Activated CD4-positive, alpha-beta T cell treated with anti-CD3 and anti-CD28 coated beads for 48 hours (primary cell): ENCODE measurements at regions not wholly inside any gene's neighbourhood (a gene's known extent, or its start where the extent isn't known, plus 50 kb on each side); places are given as distances from the start of the nearest gene placed in this dataset.
"Not testable (repeated sequence)": the region's sequence is repeated elsewhere in the genome, so short reads cannot be mapped to it uniquely, and the experiment has no call there.

ENCODE experiments used
- DNase-seq: peaks from one replicate; pipeline ENCODE4 v3.0.0-alpha.2; 2020

DNA sequence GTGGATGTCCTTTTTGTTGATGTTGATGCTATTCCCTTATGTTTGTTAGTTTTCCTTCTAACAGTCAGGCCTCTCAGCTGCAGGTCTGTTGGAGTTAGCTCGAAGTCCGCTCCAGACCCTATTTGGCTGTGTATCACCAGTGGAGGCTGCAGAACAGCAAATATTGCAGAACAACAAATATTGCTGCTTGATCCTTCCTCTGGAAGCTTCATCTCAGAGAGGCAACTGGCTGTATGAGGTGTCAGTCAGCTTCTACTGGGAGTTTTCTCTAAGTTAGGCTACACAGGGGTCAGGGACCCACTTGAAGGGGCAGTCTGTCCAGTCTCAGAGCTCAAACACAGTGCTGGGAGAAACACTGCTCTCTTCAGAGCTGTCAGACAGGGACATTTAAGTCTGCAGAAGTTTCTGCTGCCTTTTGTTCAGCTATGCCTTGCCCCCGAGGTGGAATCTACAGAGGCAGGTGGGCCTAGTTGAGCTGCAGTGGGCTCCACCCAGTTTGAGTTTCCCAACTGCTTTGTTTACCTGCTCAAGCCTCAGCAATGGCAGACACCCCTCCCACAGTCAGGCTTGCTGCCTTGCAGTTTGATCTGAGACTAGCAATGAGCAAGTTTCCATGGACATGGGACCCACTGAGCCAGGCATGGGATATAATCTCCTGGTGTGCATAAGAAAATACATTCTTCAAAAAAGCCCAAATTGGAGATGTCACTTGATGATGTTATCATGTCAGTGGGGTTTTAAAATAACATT is 99.5 kb downstream of the KDM5D start:
- DNase-seq, result no peak

DNA sequence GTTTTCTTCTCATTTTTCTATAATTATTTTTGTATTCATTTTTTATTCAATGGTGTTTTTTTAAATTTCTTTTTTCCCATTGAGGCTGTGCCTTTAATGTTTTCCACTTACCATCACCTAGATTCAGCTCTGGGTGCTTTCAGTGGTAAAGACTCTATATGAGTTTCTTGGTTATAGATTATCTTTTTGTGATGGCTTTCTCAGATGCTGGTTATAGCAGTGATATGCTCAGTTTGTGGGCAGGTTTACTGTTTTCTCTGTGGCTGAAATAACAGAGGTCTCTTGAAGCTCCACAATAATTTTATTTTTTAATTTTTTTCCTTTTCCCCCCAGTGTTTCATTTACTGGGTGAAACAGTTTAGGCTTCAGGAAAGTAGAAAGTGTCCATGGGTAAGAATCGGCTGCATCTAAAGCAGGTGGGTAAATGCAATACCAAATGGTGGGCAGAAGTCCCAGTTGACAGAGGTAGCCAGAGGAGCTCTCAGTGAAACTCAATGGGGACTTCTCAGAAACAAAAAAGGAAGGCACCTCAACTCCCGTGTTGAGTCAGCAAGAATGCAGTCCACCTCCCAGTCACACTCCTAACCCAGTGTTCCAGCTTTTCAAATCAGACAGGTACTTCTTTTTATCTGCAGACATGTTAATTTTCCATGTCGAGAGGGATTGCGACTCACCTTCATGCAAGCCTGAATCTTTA is 106.7 kb downstream of the KDM5D start:
- DNase-seq, result no peak

DNA sequence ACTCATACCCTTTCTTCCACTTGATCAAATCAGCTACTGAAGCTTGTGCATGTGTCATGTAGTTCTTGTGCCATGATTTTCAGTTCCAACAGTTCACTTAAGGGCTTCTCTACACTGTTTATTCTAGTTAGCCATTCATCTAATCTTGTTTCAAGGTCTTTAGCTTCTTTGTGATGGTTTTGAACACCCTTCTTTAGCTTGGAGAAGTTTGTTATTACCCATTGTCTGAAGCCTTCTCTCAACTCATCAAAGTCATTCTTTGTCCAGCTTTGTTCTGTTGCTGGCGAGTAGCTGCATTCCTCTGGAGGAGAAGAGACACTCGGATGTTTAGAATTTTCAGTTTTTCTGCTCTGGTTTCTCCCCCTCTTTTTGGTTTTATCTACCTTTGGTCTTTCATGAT is 115.6 kb downstream of the KDM5D start:
- no peak for DNase-seq

DNA sequence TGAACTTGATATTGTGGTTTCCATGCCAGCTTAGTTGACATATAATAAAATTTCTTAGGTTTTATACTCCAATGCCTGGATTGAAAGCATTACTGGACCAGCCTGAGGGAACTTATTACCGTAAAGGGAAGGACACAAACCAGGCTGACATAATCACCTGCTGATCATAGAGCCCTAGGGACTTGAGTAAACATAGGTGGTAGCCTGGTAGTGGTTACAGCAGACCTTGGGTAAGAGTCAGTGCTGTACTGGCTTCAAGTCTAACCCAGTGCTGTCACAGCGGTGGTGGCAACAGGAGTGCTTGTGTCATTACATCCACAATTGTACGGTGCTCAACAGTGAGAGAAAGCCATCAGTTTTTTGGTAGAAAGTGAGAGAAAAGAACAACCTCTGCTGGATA is 122.1 kb downstream of the KDM5D start:
- DNase-seq, result no peak

DNA sequence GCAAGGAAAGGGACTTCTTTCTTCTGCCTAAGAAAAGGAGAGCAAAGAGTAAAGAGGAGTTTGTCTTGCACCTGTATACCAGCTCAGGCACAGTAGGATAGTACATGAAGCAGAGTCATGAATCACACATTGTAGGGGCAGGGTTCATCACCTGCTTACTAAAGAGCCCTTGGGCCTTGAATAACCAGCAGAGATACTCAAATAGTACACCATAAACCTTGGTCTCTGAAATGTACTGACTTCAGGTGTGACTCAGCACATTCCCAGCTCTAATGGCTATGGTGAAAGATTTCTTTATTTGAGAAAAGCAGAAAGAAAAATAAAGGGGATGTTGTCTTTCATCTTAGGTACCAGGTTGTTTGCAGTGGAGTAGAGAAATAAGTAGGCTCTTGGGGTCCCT is 122.8 kb downstream of the KDM5D start:
- no peak for DNase-seq

DNA sequence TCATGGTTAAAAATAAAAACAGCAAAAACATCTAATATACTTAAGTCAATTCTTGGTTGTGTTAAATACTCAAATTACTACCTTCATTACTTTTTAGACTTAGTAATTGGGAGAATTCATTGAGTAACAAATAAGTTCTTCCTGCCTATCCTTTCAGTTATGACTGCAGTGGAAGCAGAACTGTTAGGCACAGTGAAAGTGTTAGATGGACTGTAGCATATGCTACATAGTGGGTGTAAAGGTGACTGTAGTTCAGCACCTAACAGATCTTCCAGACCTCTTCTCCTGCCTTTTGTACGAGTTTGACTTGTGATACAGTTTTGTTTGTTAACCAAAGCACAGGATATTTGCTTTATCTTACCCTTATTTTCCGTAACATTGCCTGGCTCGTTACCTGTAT is 143.4 kb downstream of the KDM5D start:
- no peak for DNase-seq

DNA sequence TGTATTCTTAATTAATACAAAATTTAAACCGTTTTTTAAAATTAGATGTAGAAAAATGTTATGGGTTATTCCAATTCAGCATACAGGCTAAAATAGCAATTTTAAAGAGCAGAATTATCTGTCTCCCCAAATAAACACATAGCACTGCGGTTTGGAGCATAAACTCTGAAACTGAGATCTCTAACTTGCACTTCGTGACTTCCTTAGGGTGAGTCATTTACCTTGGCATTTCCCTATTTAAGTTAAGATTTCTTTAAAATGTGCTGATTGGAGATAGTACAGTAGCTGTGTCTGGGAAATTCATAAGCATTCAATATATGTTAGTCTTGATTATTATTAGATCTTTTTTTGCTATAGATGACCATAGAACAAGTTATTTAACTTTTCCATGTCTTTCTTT is 143.8 kb downstream of the KDM5D start:
- no peak for DNase-seq

DNA sequence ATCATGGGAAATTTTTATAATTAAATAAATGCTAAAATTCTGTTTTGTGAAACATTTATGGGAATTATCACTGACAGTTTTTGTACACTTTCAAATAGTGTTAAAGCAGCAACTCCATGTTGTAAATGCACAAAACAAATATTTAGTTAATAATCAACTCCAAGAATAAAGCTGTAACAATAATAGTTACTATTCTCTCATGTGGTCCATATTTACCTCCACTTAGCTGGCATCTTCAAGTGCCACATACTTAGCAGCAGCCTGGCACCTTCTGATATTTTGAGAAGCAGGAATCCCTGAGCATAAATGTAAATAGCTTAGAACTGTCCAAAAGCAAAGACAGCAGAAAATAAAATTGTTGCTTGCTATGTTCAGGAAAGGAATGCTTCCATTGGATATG is 154.3 kb downstream of the KDM5D start:
- DNase-seq, result no peak

DNA sequence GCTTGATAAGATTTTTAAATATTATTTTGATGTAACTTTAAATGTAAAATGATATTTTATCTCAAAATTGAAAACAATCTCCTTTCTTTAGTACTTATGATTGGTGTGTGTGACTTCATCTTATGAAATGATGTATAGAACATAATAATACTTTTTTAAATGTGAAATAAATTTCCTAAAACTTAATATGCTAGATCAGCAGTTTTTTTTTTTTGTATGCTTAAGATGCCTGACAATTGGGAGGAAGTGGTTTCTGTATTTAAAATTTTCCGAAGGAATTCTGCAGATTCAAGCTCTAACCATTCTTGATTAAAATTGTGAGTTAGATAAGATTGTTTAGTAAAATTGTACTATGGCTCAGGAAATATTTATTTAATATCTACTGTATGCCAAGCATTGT is 154.9 kb downstream of the KDM5D start:
- DNase-seq, result no peak

DNA sequence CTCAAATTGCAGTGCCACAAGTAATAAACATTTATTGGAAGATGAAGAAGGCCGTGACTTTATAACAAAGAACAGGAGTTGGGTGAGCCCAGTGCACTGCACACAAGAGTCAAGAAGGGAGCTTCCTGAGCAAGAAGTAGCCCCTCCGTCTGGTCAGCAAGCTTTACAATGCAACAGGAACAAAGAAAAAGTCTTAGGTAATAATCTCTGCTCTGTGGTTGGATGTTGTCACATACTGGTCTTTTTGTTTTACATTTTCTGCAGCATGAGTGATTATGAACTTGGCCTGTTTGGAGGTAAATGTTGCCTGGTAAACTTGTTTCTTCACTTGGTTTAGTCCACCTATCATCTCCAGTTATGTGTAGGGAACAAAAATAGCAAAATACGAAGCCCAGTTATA is 157.2 kb downstream of the KDM5D start:
- no peak for DNase-seq

DNA sequence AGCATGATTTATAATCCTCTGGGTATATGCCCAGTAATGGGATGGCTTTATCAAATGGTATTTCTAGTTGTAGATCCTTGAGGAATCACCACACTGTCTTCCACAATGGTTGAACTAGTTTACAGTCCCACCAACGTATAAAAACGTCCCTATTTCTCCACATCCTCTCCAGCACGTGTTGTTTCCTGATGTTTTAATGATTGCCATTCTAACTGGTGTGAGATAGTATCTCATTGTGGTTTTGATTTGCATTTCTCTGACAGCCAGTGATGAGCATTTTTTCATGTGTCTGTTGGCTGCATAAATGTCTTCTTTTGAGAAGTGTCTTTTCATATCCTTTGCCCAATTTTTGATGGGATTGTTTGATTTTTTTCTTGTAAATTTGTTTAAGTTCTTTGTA is 163.5 kb downstream of the KDM5D start:
- DNase-seq, result not testable (repeated sequence)

DNA sequence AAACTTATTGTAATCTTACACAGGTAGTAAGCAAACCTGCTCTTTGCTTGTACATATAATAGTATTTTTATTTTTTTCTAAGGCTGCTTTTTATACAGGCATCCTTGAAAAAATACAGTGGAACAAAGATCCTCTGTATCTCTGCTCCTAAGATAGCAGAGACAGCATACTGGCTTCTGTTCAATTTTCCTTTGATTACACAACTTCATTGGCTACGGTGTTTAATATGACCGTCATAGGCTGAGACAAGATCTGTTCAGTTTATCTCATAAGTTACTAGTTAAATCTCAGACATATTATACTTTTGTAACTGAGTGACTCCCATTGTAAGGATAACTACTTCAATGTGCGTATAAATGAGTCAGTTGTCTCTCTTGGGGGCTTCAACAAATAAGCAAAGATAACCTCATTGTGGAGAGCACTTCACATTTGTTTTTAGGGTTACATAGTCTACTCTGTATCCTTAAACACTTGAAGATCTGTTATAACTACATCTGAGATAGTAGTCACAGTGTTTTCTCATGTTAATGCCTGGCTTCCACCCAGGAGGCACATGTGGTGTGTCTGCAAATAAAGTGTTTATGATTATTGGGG is 166.1 kb downstream of the KDM5D start:
- DNase-seq, result no peak

DNA sequence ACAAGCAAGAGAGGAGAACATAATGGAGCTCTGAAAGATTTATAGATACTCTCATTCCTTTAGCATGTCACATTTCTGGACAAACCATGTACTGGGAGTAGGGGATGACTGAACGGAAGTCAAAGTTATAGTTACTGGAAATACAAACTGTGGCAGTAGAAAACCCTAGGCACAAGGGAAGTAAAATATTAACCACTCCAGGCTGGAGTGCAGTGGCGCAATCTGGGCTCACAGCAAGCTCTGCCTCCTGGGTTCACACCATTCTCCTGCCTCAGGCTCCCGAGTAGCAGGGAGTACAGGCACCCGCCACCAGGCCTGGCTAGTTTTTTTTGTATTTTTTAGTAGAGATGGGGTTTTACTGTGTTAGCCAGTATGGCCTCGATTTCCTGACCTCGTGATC is 167.3 kb downstream of the KDM5D start:
- DNase-seq, result no peak

DNA sequence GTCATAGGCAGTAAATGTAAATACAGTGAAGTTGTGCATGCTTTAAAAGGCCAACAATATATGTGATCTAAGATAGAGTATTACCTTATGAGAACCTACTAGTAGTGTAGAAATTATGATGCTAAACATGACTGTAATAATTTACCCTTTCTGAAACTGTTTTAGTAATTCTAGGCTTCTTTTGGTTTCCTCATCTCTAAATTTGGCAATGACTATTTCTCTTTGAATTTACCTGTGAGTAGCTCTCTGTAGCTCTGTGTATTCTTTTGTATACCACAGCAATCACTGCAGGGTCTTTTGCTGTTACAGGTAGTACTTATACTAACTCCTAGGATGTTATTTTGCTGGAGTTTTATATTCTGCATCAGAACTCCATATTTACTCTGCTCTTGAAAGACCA is 169.6 kb downstream of the KDM5D start:
- DNase-seq, result no peak

DNA sequence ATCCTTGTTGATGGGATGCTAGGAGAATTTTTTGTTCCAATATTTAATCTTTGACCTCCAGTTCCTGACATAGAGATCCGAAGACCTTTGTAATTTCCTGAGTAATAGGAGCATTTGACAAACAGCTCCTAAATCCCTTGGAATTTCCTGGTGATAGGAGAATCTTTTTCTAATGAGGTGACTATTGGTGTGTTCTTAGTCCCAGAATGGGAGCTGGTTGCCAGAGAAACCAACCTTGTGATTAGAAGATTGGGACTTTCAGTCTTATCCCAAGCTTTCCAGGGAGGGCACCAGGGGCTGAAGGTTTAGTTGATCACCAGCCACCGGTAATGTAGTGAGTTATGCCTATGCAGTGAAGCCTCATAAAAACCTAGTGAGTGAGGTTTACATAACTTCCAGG is 170.9 kb downstream of the KDM5D start:
- DNase-seq, result no peak

DNA sequence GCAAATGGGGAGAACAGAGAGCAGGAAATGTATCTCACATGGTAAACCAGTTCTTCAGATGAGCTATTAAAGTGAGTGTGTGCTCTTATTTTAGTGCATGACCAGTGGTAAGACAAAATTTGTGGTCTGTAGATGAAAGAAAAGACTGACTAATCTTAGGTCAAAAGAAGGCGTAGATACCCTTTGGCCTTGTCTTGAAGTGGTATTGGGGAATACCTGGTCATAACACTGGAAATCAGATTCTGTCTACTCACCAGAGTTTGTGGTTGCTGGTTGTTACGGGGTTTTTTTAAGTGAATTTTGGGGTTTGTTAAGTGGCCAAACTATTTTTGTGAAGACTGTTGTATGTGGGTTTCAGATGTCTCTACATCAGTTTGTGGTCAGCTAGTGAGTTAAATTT is 173.5 kb downstream of the KDM5D start:
- DNase-seq, result no peak

DNA sequence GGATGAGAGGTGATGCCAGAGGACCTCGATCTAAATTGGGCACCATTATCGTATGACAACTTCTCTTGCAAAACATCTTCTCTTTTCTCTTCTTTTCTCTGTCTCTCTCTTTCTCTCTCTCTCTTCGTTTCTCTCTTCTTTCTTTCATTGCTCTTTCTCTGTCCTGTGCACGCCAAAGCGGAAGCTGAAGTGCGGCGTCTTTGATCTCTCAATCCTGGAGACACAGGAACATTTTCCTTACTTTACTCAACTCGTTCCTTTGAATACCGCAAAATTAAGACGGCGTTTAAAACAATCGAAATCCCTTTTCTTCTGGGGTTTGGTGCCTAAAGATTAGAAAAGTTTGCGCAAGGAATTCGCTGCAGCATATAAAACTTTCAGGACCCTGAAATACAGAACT is 176.6 kb downstream of the KDM5D start:
- DNase-seq, result peak; percentile 2

DNA sequence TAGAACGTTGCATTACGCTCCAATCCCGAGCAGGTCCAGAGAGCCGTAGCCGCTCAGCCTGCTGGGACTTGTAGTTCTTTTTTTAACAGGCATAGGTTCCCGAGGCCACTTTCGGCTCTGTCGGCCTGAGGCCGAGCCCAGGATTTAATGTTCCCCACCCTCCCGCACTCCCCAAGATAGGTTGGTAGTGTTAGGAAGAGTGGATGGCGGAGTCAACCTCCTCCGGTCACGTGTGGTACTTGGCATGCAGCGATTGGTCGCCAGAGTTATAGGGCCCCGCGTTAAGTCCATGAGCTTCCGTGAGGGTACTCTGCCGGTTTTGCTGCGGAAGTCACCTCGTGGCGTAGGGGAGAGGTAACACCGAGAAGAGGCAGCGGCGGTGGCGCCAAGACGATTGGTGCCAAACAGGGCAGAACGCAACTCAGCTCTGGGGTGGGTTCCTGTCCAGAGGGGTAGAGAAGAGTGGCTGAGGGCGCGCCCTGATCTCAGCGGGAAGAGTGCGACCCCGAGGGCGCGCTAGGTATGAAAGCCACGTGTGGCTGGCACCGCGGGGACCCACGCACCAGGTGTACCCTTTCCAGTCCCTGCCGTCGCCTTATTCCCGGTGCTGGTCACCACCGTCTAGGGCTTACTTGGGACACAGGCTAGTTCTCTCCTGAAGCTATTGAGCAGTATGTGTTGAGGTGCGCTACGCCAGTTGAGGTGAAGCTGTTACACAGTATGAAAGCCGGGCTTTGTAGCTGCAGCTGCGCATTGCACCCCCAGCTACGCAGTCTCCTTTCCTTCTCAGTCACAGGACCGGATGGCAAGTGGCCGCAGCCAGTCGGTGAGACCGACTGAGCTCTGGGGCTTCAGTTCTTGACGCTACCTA is 177.2 kb downstream of the KDM5D start:
- DNase-seq, result peak; percentile 85

DNA sequence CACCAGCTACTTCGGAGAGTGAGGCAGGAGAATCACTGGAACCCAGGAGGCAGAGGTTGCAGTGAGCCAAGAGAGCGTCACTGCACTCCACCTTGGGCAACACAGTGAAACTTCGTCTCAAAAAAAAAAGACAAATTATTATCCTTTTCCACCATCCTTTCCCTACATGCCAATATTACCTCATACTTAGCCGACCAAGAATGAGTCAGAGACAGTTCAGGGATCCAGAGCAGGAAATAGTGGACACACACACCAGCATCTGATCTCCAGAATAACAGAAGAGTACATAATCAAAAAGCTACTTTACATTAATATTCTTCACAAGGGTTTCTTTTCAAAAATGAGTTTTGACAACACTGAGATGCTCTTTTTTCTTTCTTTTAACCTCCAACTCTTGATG is 185.4 kb downstream of the KDM5D start:
- no peak for DNase-seq

DNA sequence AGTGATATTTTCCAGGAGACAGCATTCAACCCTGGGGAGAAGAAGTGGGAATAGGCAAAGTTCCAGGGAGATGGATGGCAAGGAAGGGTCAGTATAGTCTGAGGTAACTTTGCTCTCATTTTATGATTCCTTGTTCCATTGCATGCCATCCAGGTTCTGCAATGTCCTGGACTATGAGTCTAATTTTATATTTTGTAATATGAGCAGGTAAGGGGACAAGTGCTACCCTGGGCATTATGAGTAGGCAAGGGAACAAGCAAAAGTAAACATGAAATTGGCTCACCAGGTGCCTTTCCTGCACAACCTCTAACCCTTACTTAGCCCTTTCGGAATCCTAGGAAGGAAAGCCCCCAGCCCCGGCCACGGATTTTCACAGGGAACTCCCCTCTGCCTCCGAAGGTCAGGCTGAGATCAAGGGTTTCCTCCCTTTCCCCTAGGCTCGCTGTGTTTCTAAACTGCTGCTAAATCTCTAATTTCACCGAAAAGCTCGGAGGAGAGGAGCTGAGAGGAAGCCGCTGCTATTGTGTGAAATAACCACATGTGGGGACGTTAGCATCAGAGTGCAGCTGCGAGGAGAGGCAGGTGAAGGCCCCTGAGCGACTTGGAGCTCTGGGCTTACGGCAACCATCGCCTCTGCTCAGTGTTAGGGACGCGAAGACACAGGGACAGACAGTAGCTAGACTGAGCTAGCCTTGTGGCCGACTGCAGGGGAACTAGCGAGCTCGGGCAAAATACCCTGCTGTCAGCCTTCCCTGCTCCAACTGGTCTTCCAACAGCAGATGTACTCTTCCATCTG is 194.7 kb downstream of the KDM5D start:
- no peak for DNase-seq

DNA sequence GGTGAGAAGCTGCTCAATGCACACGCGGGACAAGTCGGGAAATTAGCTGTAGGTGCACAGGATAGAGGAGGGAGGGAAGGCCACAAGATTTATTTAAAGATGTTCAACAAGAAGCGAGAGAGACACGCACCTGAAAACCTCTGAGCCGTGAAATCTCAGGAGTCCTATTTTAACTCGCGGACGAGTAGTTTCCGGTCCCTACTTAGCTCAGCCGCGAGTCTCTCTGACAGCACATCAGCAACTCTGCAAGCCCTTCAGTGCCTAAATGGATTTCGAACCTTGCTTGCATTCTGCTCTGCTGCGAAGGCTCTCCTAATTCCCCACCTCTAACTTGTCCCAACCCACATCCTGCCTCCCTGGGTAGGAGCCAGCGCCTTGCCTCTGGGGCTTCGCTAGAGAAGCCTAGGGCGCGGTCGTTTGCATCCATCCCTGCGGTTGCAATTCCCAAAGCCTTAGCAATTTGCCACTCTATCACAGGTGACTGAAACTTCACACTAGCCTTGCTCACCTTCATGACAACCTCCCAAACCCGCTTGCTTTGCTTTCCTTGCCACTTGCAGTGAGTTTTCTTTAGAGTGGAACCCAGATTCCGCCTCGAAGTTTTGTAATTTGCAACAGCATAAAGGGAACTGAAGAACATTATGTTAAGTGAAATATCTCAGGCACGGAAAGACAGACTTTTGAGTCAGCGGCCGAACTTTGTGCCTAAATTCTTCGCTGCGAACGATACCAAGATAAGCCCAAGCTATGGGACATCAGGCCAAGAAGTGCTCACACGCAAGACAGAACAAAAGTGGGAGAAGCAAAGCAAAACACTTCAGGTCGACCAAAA is 202.8 kb downstream of the KDM5D start:
- no peak for DNase-seq

DNA sequence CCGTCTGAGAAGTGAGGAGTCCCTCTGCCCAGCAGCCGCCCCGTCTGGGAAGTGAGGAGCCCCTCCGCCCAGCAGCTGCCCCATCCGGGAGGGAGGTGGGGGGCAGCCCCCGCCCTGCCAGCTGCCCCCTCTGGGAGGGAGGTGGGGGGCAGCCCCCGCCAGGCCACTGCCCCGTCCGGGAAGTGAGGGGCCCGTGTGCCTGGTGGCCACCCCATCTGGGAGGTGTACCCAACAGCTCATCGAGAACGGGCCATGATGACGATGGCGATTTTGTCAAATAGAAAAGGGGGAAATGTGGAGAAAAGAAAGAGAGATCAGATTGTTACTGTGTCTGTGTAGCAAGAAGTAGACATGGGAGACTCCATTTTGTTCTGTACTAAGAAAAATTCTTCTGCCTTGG is 208.8 kb downstream of the KDM5D start:
- not testable (repeated sequence) for DNase-seq
